ENCODE measurements at regions not wholly inside any gene's neighbourhood (a gene's known extent, or its start where the extent isn't known, plus 50 kb on each side); places are given as distances from the start of the nearest gene placed in this dataset.

DNA sequence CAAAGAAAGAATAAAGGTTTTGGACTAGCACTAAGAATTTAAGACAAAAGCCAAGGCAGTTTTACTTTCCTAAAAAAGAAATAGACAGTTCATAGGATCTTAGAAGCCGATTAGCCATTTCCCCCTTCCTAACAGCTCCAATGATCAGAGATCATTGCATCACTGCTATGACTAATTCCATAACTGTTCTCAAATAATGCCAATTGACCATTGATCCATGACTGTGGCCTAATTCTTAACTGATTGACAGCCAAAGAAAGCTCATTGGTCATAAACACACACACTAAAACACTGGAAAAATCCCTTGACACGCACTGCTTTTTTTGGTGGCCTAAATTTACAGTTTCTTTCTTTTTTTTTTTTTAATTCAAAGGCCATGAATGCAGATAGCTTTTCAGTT, 345.0 kb upstream of the ACVR2A start:
- DNase-seq: no peak

DNA sequence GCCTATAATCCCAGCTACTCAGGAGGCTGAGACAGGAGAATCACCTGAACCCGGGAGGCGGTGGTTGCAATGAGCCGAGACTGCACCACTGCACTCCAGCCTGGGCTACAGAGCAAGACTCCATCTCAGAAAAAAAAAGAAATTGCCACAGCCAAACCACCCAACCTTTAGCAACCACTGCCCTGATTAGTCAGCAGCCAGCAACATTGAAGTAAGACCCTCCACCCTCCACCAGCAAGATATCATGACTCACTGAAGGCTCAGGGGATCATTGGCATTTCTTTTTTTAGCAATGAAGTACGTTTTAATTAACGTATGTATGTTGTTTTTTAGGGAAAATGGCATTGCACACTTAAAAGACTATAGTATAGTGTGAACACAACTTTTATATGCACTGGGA, 349.1 kb upstream of the ACVR2A start:
- DNase-seq: no peak

DNA sequence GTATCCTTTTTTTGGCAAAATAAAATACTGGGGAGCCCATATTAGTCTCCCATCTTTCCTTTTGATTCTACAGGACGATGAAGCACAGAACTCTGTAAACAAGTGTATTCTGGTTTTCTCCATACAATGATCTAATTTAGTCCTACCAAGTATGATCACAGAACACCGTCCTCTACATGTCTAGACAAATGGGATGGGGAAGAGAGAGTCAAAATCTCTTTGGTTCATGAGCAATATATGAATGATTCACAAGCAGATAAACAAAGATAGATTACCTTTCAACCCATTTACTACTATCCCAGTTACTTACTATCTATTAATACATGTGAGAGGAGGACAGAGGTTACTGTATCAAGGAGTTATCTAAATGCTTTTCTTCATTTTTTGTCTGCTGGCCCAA, 352.4 kb upstream of the ACVR2A start:
- no peak for DNase-seq

DNA sequence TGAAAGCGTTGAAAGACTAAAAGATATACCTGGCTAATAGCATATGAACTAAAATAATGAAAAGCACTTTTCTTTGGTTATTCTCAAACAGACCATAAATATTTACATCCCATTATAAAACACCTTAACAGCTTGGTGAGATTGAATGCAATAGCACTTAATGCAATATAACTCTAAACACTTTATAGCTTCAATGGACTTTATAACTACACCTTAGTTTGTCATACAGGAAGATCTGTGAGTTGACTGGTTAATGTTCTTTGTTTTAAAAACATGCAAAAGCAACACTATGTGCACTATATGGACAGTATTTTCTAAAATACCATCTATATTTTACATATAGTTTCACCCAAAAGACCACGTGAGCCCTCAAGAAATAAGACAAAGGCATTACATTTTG, 353.3 kb upstream of the ACVR2A start:
- DNase-seq: no peak

DNA sequence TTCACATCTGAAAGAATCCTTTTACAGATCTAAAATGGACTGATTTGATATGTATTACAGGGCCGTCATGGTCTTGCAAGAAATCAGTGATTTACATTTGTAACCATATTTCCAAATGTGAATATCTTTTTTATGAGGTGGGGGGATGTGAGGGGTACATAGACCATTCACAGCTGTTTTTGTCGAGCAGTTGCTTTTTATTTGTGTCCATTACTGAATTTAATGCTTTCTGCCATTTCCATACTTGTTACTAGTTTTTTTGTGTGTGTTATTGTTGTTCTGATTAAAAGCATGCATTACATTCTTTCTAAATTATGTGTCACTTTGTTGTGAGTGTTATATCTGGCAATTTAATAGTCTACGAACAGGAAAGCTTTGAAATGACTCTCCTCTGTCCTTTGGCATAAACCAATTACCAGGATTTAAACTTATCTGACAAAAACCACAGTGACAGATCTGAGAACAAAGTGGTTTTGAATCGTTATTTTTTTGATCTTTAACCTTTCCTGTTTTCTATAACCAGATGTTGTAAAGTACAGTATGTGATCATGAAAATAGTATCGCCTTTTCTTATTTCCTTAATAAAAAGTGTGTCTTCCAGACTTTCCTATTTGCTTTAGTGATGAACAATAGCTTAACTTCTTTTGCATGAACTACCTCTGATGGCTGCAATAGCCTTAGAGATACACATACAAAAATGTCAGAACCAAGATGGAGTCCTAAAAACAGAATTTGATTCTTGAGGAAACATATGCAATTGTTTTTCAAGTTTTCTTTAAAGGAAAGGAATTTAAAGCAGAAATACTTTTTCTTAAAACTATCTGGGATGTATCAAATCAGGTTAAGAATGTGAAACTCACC, 354.2 kb upstream of the ACVR2A start:
- no peak for DNase-seq

DNA sequence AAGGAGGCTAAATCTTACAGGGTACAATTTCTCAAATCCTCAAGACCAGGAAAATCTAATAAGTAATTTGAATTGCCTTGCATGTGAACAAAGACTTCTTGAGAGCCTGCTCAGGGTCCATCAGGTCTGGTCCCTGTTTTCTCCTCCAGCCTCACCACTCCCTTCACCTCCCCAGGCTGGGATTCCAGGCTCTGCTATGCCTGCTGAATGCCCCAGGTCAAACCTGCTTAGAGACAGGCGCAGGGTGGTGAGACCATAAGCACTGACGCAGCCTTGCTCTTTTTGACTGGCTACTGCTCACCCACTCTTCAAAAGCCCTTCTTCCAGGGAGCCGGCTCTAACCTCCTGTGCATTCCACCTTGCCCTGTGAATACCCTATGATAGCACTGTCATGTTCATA, 356.4 kb upstream of the ACVR2A start:
- DNase-seq: no peak

DNA sequence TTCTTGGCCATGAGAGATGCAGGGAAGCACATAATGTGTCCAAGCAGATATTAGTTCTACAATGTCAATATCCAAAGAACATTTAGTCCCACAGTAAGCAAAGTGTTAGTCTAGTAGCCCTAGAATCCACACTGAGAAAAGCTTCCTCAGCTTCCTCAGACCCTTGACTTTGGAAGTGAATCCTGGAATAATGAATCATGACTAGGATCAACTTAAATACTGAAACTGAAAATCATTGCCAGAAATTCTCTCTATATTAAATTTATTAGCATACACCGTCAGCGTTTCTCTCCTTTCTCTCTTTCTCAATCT, 356.9 kb upstream of the ACVR2A start:
- DNase-seq: no peak

DNA sequence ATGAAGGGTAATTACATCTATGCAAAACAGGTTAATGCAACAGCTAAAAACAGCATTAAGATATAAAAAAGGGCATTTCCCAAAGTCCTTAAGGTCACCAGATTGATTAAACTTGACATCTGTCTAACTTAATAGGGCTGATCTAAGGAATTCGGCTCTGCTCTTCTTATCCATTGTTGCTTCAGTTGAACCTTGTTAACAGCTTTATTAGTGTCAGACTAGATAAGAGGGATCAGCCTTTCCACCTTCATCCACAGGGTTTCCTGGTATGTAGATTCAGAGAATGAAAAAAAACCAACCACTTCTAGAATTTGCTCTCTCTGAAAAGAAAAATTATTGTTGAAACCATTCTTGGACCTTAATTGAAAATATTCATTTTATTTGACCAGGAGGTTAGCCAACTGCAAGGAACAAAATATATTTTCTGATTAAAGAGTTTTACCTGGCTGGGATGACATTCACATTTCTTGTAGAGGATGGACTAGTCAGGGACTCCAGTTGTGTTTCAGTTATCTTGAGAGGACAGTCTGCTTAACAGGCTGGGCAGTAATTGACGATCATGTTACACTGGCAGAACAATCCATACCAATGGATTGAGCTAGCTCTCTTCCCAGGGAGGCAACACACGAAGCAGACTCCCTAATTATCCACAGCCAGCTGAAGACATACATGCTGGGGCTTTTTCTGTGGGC, 357.4 kb upstream of the ACVR2A start:
- DNase-seq: no peak

DNA sequence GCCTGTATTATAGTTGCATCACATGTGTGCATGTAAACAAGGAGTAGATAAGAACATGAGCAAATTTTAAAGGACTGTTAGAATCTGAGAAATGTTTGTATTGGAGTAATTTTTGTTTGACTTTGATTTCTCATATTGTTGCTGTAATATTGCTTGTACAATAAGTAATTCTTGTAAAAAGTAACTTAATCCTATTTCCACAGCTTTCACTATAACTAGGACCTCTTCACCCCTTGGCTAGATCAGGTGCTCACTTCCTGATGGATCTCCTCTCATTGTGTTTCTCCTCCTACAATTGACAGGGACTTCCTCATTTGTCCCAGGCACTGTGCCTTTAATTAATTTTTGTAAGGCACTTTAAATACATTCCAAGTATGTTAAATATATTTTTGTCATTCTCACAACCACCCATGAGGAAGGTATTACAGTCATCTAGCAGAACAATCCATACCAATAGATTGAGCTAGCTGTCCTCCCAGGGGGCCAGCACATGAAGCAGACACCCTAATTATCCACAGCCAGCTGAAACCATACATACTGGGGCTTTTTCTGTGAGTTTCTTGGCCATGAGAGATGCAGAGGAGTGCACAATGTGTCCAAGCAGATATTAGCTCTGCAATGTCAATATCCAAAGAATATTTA, 359.5 kb upstream of the ACVR2A start:
- DNase-seq: no peak

DNA sequence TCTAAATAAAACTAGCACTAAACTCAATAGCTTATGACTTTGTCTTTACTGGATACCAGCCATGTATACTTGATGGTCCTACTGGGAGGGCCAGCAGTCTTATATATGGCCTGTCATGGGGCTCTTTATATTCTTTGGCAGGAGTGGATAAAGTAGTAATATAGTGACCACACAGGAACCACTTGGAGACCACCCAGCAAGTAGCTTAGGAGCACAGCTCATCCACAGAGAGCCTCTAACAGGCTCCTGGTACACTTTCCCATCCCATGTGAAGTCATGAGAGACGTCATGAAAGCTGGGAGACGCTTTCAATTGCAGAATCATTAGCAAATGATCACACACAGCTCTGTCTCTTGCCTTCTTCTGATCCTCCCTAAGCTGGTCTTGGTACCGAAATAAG, 360.9 kb upstream of the ACVR2A start:
- no peak for DNase-seq

DNA sequence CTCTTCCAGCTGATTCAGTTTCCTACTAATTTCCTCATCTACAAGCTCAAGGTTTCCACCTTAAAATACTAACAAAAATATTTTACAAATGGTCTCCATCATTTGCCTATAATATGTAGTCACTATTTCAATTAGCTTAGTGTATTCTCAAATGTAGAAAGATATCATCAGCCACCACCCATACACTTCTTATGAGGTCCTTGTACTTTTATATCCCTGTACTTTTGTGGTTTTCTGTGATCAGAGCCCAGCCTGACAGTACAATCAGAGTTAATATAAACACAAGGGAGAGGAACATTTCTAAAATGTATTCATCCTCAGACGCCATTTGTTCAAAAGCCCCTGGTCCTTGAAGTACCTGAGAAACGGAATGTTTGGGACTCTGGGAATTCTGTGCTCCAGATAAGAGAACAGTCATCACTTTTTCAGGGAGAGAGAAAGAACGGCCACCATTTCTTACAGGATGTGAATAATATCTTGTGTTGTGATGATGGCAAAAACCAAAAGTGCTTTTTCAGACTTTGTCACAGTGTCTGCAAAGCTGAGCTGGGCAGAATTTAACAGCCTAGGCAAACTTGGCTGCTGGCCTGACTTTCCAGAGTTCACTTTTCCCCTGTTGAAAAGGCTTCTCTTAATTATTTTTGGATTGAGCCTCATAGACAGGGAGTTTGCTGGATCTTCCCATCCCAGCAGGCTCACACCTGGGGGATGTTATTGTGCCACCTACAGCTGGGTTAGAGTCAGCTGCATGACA, 361.7 kb upstream of the ACVR2A start:
- DNase-seq: no peak

DNA sequence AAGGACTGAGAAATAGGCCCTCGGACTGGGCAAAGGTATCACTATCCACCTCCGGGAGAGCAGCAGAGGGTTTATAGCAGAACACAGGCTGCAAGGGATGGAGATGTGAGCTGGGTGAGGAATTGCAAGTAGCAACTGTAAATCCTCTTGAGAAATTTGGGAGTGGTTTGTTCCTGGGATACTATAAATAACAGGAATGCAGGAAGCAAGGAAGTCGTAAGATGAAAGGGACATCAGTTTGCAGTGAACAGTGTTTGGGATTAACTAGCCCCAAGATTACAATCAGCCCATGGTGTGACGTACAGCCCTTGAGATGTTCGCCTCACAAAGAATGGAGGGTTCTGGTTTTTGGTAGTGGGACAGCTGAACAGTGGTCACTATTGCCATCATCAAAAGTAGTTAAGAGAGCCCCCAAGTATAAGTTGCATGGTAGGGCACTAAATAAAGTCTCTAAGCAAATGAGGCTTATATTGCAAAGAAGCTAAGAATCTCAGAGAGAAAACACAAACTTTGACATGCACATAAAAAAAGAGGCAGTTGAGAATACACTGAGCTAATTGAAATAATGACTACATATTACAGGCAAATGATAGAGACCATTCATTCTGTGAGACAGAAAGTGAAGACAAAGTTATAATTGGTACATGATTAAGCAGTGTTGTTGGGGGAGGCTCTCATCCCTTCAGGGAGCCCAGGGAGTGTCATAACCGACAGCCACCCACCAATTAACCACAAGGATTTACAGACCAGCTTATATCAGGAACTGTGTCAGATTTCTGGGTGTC, 362.5 kb upstream of the ACVR2A start:
- no peak for DNase-seq

DNA sequence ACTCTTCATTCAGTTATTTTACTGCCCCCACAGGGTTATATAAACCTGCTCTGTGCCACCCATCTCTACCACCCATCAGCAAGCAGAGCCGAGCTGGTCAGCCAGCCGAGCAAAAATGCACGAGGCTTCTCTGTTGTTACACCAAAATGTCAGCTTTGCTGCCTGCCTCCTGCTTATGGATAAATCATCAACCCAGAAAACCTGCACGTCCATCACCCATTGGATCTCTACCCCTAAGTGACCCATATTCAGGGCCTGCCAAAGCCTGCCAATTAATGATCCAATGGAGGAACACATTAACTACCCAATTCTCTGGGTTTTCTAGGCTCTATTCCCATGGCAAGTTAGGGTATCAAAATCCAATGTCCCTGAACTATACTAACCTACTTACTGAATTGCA, 365.5 kb upstream of the ACVR2A start:
- no peak for DNase-seq

DNA sequence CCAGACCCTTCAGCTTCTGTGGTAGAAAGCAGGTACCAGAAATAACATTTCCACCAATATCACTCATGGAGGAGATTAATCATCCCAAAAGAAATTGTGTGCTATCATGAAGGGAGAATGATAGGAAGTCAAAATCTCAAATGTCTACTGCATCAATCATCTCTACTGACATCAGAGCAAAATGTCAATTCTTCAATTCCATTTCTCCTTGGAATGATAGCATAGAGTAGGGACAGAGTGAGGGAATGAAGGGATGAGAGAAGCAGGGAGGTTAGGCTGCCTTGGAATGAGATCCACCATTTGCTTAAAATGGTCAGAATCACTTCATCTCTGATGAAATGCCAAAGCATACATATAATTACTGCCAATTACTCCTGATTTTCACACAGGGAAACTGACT, 371.8 kb upstream of the ACVR2A start:
- DNase-seq: no peak

DNA sequence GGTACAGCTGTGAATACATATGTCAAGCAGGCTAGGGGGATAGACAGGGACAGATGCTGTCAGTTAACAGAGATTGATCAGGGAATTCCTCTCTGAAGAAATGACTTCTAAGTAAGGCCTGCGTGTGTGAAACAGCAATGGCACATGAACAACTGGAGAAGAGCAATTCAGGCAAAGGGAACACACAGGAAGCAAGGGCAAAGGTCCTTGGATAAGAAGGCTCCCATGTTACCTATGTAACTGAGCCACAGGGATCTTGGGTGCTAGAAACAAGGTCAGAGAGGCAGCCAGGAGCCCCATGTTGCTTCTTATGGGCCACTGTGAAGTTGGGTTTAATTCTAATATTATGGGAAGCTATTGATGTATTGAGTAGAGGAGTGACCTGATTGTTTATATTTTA, 373.7 kb upstream of the ACVR2A start:
- no peak for DNase-seq

DNA sequence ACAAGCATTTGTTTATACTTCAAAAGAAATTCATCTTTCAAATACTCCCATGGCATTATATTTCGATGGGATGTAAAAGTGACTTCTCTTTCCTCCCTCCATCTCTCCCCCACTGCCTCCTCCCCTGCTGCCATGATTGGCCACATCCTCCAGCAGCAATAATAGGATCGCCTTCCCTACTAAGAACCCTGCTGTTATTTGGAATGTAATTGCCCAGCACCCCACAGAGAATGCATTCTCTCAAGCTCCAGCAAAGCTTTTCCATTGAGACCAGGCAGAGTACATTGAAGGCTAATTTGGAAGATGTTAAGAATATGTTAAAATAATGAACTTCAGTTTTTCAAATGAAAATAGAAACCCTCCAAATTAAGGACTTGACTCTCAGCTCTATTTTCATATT, 375.4 kb upstream of the ACVR2A start:
- DNase-seq: no peak

DNA sequence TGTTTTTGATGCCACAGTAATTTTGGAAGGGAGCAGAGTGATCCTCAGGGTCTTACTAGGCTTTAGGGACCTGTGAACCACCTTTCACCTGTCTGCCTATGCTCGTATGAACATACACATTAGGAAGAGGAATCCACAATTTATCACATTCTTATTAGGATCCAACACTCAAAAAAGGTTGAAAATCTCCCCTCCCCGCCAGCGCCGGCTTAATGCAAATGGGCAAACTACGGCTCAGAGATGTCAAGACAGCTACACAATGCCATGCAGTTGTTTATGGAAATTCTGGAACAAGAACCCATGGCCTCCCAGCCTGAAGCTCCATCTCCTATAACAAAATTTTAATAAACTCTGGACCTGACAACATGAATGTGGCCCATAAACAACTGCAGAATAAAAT, 375.9 kb upstream of the ACVR2A start:
- DNase-seq: no peak

DNA sequence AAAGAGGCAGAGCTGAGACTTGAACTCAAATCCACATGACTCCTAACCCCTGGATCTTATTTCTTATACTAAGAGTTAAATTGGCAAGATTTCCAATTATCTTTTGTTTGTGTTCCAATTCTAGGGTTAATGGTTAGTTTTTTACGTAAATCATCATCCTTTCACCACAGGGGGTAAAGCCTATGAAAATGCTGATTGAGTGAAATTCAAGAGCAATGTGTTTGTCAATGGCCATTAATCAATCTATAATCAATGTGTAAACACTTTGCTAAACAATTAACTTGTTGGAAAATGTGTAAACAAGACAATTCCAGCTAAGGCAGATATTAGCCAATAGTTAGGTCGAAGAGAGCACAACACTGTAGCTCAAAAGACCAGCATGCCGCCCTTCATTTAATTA, 376.5 kb upstream of the ACVR2A start:
- DNase-seq: no peak

DNA sequence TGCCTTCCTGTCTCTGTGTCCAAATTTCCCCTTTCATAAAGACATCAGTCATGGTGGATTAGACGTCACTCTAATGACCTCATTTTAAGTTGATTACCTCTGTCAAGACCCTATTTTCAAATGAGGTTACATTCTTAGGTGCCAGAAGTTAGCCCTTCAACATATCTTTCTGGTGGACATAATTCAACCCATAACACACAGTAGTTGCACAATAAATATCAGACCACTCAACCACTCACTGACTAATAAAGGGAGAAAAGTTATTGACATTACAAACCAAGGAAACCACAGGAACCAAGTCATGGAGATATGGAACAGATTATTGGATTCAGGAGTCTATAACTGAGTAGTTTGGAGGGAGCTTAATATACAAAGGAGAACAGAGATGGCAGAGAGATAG, 377.4 kb upstream of the ACVR2A start:
- DNase-seq: no peak

DNA sequence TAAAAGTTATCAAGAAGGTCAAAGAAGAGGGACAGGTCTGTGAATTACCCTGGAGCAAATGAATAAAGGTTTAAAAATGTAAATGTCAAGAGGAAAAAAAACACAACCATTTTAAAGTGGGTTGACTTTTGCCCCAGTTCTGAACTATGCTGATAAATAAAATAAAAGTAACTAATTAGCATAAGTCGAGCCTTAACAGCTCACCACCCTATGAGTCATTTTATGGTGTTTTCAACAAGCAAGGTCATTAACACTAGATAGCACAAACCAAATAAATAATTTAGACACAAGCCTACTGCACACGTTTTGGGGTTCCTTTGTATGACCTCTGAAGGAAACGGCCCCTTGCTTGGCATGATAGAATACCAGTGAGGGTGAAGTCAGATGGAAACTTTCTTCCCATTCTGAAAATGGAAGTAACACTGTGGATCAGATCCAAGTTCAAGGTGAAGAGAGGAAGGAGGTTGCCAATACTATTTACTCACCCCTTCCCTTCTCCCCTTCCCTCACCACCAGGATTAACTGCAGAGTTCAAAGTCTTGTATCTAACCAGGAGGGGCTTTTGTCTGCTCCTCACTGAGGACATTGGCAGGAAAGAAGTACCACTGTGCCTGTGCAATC, 380.0 kb upstream of the ACVR2A start:
- no peak for DNase-seq

DNA sequence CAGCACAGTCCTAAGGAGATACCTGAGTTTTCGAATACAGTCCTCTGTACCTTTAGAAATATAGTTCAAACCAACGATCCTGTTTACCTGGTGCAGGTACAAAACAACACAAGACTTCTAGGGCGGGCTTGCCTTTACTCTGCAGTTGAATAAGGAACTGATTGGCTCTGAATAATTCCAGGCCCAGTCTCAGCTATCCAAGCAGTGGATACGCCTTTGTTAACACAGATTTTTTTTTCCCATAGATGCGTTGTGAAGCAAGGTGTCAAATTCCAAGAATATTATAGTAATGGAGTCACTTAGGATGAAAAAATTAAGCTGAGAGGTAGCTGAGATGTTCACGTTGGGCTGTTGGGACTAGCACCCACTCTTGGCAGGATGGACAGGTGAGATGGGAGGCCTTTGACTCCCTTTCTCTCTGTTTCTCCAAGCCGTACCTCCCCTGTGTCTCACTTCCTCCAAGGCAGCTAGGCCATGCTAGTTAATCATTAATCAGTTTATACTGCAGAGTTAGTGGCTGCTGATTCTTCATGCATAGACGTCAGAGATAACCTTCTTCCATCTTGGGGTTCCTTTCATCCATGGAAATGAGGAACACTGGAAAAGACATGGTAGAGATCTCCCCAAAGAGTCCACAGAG, 380.8 kb upstream of the ACVR2A start:
- no peak for DNase-seq

DNA sequence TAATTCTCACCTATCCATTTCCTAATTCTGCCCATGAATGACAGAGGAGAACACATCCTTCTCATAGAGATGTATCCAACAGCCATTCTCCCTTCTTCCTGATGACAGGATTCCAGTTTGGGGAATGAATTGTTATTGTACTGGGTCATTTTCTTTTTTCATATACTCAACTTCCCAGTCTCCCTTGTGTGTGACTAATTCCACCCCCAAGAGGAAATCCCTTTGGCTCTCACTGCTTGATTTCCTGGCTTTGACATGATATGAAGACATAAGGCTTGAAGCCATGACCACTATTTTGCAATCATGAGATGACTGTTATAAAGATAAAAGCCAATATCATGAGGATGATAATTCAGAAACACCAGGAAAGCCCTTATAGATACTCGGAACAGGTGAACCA, 384.7 kb upstream of the ACVR2A start:
- DNase-seq: no peak
